ENCODE measurements at regions not wholly inside any gene's neighbourhood (a gene's known extent, or its start where the extent isn't known, plus 50 kb on each side); places are given as distances from the start of the nearest gene placed in this dataset.
A peak's percentile ranks its signal among the peaks of the same experiment; 100 is the strongest.
"Not testable (repeated sequence)": the region's sequence is repeated elsewhere in the genome, so short reads cannot be mapped to it uniquely, and the experiment has no call there.

- TF ChIP-seq CTCF (IDR thresholded peaks at IDR 0.05; ENCODE audit: unreplicated experiment) = no peak
- H3K4me1 Mint-ChIP-seq (ENCODE audit: low read depth) = no peaks in the 10 kb centered on the region
- peaks cover 1% of the 10 kb centered on the region for H3K36me3 Mint-ChIP-seq (ENCODE audit: insufficient read depth)
- H3K27ac Mint-ChIP-seq = no peak overlapping the region
- no peaks in the 10 kb centered on the region for H3K27me3 Mint-ChIP-seq
- no peak for DNase-seq (ENCODE audit: low spot score, unreplicated experiment)
- H3K4me3 Mint-ChIP-seq (ENCODE audit: low read depth) = no peak overlapping the region
- peaks cover 30% of the 10 kb centered on the region for H3K9me3 Mint-ChIP-seq (ENCODE audit: low read depth)
Observed at GRCh38 chr3:21013566-21013965, 737.4 kb downstream of the ZNF385D start.

GRCh38 chr3:20999661-21000060 is 751.3 kb downstream of the ZNF385D start:
- Mint-ChIP-seq H3K4me1 (ENCODE audit: low read depth) (peaks cover 6% of the 10 kb centered on the region), H3K4me3 (ENCODE audit: low read depth) (no peak overlapping the region), H3K27ac (no peak overlapping the region), H3K36me3 (ENCODE audit: insufficient read depth) (no peaks in the 10 kb centered on the region), H3K9me3 (ENCODE audit: low read depth) (no peaks in the 10 kb centered on the region), H3K27me3 (no peaks in the 10 kb centered on the region)
- DNase-seq (ENCODE audit: low spot score, unreplicated experiment) = no peak
- no peak for TF ChIP-seq CTCF (IDR thresholded peaks at IDR 0.05; ENCODE audit: unreplicated experiment)

- H3K9me3 Mint-ChIP-seq (ENCODE audit: low read depth) = no peaks in the 10 kb centered on the region
- H3K4me3 Mint-ChIP-seq (ENCODE audit: low read depth) = no peak overlapping the region
- H3K27ac Mint-ChIP-seq = no peak overlapping the region
- DNase-seq (ENCODE audit: low spot score, unreplicated experiment) = no peak
- no peaks in the 10 kb centered on the region for H3K27me3 Mint-ChIP-seq
- H3K4me1 Mint-ChIP-seq (ENCODE audit: low read depth) = peaks cover 12% of the 10 kb centered on the region
- TF ChIP-seq CTCF (IDR thresholded peaks at IDR 0.05; ENCODE audit: unreplicated experiment) = no peak
- no peaks in the 10 kb centered on the region for H3K36me3 Mint-ChIP-seq (ENCODE audit: insufficient read depth)
Observed at GRCh38 chr3:20997183-20997582, 753.8 kb downstream of the ZNF385D start.

GRCh38 chr3:20990896-20991295 is 760.1 kb downstream of the ZNF385D start:
- Mint-ChIP-seq H3K27ac (peak overlapping the region; percentile 73), H3K4me3 (ENCODE audit: low read depth) (no peak overlapping the region), H3K4me1 (ENCODE audit: low read depth) (peaks cover 17% of the 10 kb centered on the region), H3K9me3 (ENCODE audit: low read depth) (peaks cover 3% of the 10 kb centered on the region), H3K36me3 (ENCODE audit: insufficient read depth) (no peaks in the 10 kb centered on the region), H3K27me3 (no peaks in the 10 kb centered on the region)
- DNase-seq (ENCODE audit: low spot score, unreplicated experiment) = no peak
- TF ChIP-seq CTCF (IDR thresholded peaks at IDR 0.05; ENCODE audit: unreplicated experiment) = no peak

GRCh38 chr3:20989653-20990052 is 761.4 kb downstream of the ZNF385D start:
- not testable (repeated sequence) for H3K36me3 Mint-ChIP-seq (ENCODE audit: insufficient read depth); DNase-seq (ENCODE audit: low spot score, unreplicated experiment); H3K27ac Mint-ChIP-seq; H3K27me3 Mint-ChIP-seq; H3K9me3 Mint-ChIP-seq (ENCODE audit: low read depth); H3K4me3 Mint-ChIP-seq (ENCODE audit: low read depth)
- peaks cover 11% of the 10 kb centered on the region for H3K4me1 Mint-ChIP-seq (ENCODE audit: low read depth)

GRCh38 chr3:20984594-20985205 is 766.3 kb downstream of the ZNF385D start:
- no peaks in the 10 kb centered on the region for H3K4me1 Mint-ChIP-seq (ENCODE audit: low read depth)
- TF ChIP-seq CTCF (IDR thresholded peaks at IDR 0.05; ENCODE audit: unreplicated experiment) = no peak
- H3K27me3 Mint-ChIP-seq = no peaks in the 10 kb centered on the region
- H3K9me3 Mint-ChIP-seq (ENCODE audit: low read depth) = peaks cover 1% of the 10 kb centered on the region
- no peak overlapping the region for H3K4me3 Mint-ChIP-seq (ENCODE audit: low read depth)
- DNase-seq (ENCODE audit: low spot score, unreplicated experiment) = no peak
- no peaks in the 10 kb centered on the region for H3K36me3 Mint-ChIP-seq (ENCODE audit: insufficient read depth)
- no peak overlapping the region for H3K27ac Mint-ChIP-seq

All from progenitor cell of endocrine pancreas (in vitro differentiated cells).